GM18517 (cell line): ENCODE measurements at regions not wholly inside any gene's neighbourhood (a gene's known extent, or its start where the extent isn't known, plus 50 kb on each side); places are given as distances from the start of the nearest gene placed in this dataset.

Experiments
- ATAC-seq: cut with Tn5 transposase; IDR thresholded peaks from one replicate; pipeline ENCODE4 v1.9.1; 2021; ENCODE audit warnings: mild to moderate bottlenecking, moderate library complexity; ENCODE audit not compliant: unreplicated experiment

- ATAC-seq: no peak
These were observed 138.8 kb upstream of the AFF2 start for GRCh38 chrX:148361641-148362040.

GRCh38 chrX:148363471-148364235 is 136.8 kb upstream of the AFF2 start:
- ATAC-seq: no peak

- ATAC-seq: no peak
These were observed 135.2 kb upstream of the AFF2 start for GRCh38 chrX:148365233-148365632.

DNA sequence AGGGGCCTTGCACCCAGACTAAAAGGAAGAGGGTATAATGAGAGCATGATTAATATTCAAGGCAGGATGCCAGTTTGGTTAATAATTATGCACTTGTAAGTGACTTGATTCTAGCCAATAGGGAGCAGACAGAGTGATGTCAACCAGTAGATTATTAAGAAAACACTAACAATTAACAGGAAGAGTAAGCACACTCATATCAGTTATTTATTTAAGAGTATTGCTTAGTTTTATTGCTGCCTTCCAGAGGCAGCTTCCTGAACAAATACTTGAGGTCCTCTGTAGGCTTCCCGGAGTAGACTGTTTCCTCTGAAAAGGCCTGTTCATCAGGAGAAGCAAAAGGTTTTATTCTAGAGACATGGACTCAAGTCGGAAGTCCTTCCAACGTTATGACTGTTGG is 129.1 kb upstream of the AFF2 start:
- no peak for ATAC-seq

- no peak for ATAC-seq
These were observed 127.5 kb upstream of the AFF2 start for GRCh38 chrX:148372925-148373324.

- no peak for ATAC-seq
These were observed 124.1 kb upstream of the AFF2 start for GRCh38 chrX:148376342-148376741.

DNA sequence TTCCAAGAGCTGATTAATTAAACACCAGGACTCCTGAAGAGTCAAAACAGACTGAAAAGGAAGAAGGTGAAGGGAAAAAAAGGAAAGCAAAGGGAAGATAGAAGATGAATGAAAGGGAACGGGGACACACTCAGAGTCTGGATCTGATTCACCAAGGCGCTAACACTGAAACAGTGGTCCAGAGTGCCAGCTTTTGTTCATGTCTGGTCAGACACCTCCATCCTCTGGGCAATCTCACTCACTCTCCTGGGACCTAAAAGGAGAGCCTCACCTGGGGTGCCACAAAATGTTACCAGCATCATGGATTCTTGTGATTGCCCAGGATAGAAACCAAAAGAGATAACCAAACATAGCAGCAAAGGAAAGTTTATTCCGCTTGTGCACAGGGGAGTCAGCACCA is 120.3 kb upstream of the AFF2 start:
- no peak for ATAC-seq

GRCh38 chrX:148380650-148381561 is 119.5 kb upstream of the AFF2 start:
- peak; percentile 96 for ATAC-seq

DNA sequence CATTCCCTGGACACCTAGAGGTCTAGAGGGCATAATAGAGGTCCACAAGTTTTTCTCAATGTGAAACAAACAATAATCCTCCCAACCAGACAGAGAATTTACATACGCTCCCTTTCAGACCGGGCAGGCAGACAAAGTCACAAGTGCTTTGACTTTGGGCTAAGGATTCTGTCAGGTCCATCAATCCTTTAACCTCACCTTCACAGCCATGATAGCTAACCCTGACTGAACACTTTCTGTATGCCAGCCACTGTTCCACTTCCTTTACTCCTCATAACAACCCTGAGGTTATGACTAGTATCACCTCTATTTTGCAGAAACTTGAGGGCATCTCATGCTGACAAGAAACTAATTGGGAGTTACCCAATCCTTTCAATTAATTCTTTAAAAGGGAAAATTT is 118.8 kb upstream of the AFF2 start:
- peak; percentile 34 for ATAC-seq

- no peak for ATAC-seq
These were observed 117.4 kb upstream of the AFF2 start for GRCh38 chrX:148382983-148383382.

DNA sequence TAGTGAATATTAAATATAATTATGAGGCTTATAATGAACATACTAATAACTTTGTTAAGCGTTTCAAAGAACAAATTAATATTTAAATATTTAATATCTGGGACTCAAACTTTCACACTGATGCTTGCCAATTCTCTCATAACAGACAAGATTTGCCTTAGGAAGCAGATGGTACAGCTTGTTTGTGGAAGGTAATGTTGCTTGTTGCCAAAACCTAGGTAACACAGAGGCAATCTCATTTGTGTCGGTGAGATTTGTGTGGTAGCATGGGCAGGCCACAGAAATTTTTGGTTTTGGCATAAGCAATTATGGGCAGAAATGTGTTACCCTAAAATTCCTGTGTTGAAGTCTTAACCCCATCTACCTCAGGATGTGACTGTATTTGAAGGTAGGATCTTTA is 114.9 kb upstream of the AFF2 start:
- no peak for ATAC-seq

- no peak for ATAC-seq
These were observed 110.8 kb upstream of the AFF2 start for GRCh38 chrX:148389629-148390028.

GRCh38 chrX:148412006-148412405 is 88.4 kb upstream of the AFF2 start:
- ATAC-seq: no peak

GRCh38 chrX:148416142-148416541 is 84.3 kb upstream of the AFF2 start:
- no peak for ATAC-seq

DNA sequence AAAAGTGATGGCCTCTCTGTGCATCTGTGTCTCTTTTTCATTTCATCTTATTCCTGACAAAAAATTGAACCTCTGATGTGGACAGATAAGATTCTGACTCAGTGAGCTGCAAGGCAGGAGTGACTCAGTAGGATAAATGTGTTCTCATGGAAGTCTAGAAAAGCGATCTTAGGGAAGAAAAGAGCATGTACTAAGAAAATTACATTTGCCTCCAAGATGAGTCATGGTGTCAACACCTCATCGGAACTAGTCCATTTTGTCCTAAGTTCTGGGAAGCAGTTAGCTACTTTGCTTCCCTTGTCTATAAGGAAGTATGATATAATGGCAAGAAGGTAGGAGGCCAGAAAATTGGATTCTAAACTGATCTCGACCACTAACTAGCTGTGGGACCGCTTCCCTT is 83.5 kb upstream of the AFF2 start:
- ATAC-seq: no peak

DNA sequence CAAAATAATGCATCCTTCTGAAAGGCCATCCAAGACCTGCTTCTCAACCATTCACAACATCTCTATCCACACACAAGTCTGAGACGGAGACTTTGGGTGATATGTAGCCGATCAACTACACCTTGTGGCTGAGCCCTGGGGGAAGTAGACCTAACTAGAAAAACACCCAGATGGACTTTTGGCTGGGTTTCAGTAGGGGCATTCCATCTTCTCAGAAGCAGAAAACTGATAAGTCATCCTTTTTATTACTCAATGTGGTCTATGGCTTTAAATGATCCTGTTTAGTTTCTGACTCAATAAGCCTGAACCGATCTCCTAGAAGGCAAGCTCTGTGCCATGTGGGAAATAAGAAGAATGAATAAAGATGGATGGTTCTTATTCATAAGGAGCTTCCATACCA is 82.5 kb upstream of the AFF2 start:
- no peak for ATAC-seq

- no peak for ATAC-seq
These were observed 77.9 kb upstream of the AFF2 start for GRCh38 chrX:148422526-148422925.

DNA sequence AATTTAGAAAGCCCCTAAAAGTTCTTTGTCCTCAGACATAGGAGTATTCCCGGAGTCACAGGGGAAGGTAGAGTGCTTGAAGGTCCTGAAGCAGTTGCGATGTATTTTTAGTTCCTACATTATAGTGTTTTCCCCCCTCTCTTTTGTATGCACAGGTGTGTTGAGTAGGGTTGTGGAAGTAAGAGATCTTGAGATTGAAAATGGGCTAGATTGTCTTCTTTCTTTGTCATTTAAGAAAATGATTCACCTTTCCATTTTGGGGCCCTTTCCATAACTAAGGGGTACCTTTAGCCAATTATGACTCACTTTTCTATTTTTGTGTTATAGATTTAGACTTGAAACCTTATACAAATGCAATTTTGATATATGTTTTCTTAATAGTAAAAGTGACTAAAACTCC is 75.8 kb upstream of the AFF2 start:
- ATAC-seq: no peak

GRCh38 chrX:148426467-148426866 is 74.0 kb upstream of the AFF2 start:
- no peak for ATAC-seq

DNA sequence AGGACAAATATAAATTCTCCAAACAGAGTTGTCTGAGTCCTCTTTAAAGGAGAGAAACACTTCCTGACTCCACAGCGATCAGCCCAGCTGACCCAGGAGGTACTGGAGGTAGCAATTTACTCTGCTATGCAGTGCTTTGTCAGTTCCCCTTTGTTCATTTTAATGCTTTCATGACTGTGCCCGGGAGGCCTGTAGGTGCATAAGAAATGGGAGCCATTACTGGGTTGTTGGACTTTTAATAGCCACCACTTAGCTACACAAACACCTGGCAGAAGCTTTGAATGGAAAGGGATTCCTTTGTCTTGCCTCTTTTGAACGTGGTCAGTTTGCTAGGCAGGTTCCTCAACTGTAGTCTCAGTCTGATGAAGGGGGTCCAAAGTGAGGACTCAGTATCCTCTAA is 59.0 kb upstream of the AFF2 start:
- ATAC-seq: no peak

GRCh38 chrX:148443216-148443615 is 57.2 kb upstream of the AFF2 start:
- no peak for ATAC-seq

- no peak for ATAC-seq
These were observed 51.7 kb upstream of the AFF2 start for GRCh38 chrX:148448686-148449085.
